Endothelial cell of hepatic sinusoid (primary cell): ENCODE measurements at regions not wholly inside any gene's neighbourhood (a gene's known extent, or its start where the extent isn't known, plus 50 kb on each side); places are given as distances from the start of the nearest gene placed in this dataset.
"Not testable (repeated sequence)": the region's sequence is repeated elsewhere in the genome, so short reads cannot be mapped to it uniquely, and the experiment has no call there.

Experiments
- in situ Hi-C: cut with HindIII; loops from 2 replicates; pipeline ENCODE4 v1.10.0; 2017; ENCODE audit warnings: low sequenced_read_pairs

GRCh38 chr5:7269591-7270274 is 126.2 kb upstream of the ADCY2 start:
- in situ Hi-C loops: no loop called here

GRCh38 chr5:7271435-7272084 is 124.4 kb upstream of the ADCY2 start:
- in situ Hi-C loops: no loop called here

GRCh38 chr5:7272408-7272965 is 123.5 kb upstream of the ADCY2 start:
- in situ Hi-C loops: no loop called here

GRCh38 chr5:7274203-7274602 is 121.7 kb upstream of the ADCY2 start:
- in situ Hi-C loops: no loop called here

- in situ Hi-C loops: not testable (repeated sequence)
Observed at GRCh38 chr5:7289634-7290033, 106.3 kb upstream of the ADCY2 start.

- in situ Hi-C loops: not testable (repeated sequence)
Observed at GRCh38 chr5:7297821-7298220, 98.1 kb upstream of the ADCY2 start.

- in situ Hi-C loops: not testable (repeated sequence)
Observed at GRCh38 chr5:7299731-7300130, 96.2 kb upstream of the ADCY2 start.

- in situ Hi-C loops: not testable (repeated sequence)
Observed at GRCh38 chr5:7305000-7305674, 90.8 kb upstream of the ADCY2 start.

GRCh38 chr5:7306556-7306955 is 89.4 kb upstream of the ADCY2 start:
- in situ Hi-C loops: not testable (repeated sequence)

GRCh38 chr5:7307709-7308108 is 88.2 kb upstream of the ADCY2 start:
- in situ Hi-C loops: not testable (repeated sequence)

- in situ Hi-C loops: not testable (repeated sequence)
Observed at GRCh38 chr5:7309715-7310114, 86.2 kb upstream of the ADCY2 start.

GRCh38 chr5:7310656-7311055 is 85.3 kb upstream of the ADCY2 start:
- in situ Hi-C loops: not testable (repeated sequence)

GRCh38 chr5:7315118-7315517 is 80.8 kb upstream of the ADCY2 start:
- in situ Hi-C loops: no loop called here

GRCh38 chr5:7317751-7318150 is 78.2 kb upstream of the ADCY2 start:
- in situ Hi-C loops: no loop called here

- in situ Hi-C loops: no loop called here
Observed at GRCh38 chr5:7320701-7321301, 75.1 kb upstream of the ADCY2 start.

GRCh38 chr5:7321724-7322123 is 74.2 kb upstream of the ADCY2 start:
- in situ Hi-C loops: no loop called here

GRCh38 chr5:7324919-7325318 is 71.0 kb upstream of the ADCY2 start:
- in situ Hi-C loops: no loop called here

- in situ Hi-C loops: no loop called here
Observed at GRCh38 chr5:7325975-7326913, 69.7 kb upstream of the ADCY2 start.

- in situ Hi-C loops: no loop called here
Observed at GRCh38 chr5:7329141-7329540, 66.8 kb upstream of the ADCY2 start.

GRCh38 chr5:7329712-7330111 is 66.2 kb upstream of the ADCY2 start:
- in situ Hi-C loops: no loop called here
